ENCODE measurements at regions not wholly inside any gene's neighbourhood (a gene's known extent, or its start where the extent isn't known, plus 50 kb on each side); places are given as distances from the start of the nearest gene placed in this dataset.

DNA sequence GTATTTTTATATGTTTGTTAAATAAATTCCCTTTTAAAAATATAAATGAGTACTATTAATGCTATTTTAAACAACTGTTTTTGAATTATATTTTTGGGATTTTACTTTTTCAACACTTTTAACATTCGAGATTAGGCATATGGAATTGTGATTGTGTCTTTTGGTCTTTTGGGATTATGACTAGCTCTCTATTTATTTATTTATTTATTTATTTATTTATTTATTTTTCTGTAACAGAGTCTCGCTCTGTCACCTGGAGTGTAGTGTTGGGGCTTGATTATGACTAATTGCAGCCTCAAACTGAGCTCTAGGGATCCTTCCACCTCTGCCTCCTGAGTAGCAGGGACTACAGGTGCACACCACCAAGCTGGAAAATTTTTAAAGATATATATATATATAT is 1101.6 kb downstream of the FAM133A start:
- no peaks in the 10 kb centered on the region for H3K27me3 ChIP-seq (ENCODE audit: control insufficient read depth, insufficient read depth, low read length)
- TF ChIP-seq, protein P1, sequence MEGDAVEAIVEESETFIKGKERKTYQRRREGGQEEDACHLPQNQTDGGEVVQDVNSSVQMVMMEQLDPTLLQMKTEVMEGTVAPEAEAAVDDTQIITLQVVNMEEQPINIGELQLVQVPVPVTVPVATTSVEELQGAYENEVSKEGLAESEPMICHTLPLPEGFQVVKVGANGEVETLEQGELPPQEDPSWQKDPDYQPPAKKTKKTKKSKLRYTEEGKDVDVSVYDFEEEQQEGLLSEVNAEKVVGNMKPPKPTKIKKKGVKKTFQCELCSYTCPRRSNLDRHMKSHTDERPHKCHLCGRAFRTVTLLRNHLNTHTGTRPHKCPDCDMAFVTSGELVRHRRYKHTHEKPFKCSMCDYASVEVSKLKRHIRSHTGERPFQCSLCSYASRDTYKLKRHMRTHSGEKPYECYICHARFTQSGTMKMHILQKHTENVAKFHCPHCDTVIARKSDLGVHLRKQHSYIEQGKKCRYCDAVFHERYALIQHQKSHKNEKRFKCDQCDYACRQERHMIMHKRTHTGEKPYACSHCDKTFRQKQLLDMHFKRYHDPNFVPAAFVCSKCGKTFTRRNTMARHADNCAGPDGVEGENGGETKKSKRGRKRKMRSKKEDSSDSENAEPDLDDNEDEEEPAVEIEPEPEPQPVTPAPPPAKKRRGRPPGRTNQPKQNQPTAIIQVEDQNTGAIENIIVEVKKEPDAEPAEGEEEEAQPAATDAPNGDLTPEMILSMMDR (IDR thresholded peaks at IDR 0.05; ENCODE audit: insufficient read depth, low read length, poor library complexity, severe bottlenecking) = no peak
- H3K4me3 ChIP-seq (ENCODE audit: low read depth, low read length) = no peak overlapping the region
- no peak for DNase-seq (ENCODE audit: low read depth)
- H3K36me3 ChIP-seq (ENCODE audit: control insufficient read depth, insufficient read depth, low read length) = no peaks in the 10 kb centered on the region

DNA sequence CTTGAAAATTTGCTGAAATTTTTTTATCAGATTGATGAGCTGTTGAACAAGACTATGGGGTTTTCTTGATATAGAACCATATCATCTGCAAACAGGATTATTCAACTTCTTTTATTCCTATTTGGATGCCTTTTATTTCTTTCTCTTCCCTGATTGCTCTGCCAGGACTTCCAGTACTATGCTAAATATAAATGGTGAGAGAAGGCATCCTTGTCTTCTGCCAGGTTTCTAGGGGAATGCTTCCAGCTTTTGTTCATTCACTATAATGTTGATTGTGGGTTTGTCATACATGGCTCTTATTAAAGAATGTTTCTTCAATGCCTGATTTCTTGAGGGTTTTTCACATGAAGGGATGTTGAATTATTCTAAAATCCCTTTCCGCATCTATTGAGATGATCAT is 1139.5 kb downstream of the FAM133A start:
- no peak overlapping the region for H3K4me3 ChIP-seq (ENCODE audit: low read depth, low read length)
- TF ChIP-seq, protein P1 (IDR thresholded peaks at IDR 0.05; ENCODE audit: insufficient read depth, low read length, poor library complexity, severe bottlenecking) = no peak
- H3K27me3 ChIP-seq (ENCODE audit: control insufficient read depth, insufficient read depth, low read length) = no peaks in the 10 kb centered on the region
- no peaks in the 10 kb centered on the region for H3K36me3 ChIP-seq (ENCODE audit: control insufficient read depth, insufficient read depth, low read length)
- DNase-seq (ENCODE audit: low read depth) = no peak

DNA sequence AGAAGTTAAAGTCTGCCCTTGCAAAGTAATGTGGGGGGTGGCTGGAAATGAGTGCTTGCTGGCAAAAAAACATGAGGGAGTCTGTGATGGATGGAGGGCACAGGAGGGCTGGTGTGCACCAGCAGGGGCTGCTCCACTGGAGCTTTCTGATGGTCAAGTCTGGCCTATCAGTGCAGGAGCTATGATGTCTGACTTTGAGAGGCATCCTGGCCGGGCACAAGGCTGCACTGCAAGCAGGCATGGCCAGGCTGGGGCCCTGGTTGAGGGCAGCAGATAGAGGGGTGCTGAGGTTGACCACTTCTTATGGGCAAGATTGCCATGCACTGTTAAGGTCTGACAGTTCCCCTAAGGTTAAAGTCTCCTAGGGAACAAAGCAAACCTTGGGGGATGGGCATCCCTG is 1140.2 kb downstream of the FAM133A start:
- H3K4me3 ChIP-seq (ENCODE audit: low read depth, low read length) = no peak overlapping the region
- H3K36me3 ChIP-seq (ENCODE audit: control insufficient read depth, insufficient read depth, low read length) = no peaks in the 10 kb centered on the region
- no peaks in the 10 kb centered on the region for H3K27me3 ChIP-seq (ENCODE audit: control insufficient read depth, insufficient read depth, low read length)
- DNase-seq (ENCODE audit: low read depth) = no peak
- TF ChIP-seq, protein P1 (IDR thresholded peaks at IDR 0.05; ENCODE audit: insufficient read depth, low read length, poor library complexity, severe bottlenecking) = no peak

DNA sequence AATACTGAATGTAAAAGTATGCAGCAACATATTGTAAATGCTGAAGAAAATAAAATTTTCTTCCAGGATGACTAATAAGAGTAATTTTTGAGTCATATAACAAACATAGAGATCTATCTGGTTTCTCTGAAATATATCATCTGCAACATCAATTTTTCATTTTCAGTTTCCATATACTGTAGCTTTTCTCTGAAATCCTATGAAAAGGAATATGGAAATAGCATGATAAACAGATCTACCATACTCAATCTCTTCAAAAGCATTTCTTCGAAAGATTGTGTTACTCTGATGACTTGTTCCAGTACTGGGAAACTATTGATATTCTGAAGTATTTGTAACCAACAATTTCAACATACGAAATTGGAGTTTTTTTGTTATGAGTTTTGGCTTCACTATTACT is 1156.7 kb downstream of the FAM133A start:
- H3K36me3 ChIP-seq (ENCODE audit: control insufficient read depth, insufficient read depth, low read length) = no peaks in the 10 kb centered on the region
- no peak overlapping the region for H3K4me3 ChIP-seq (ENCODE audit: low read depth, low read length)
- H3K27me3 ChIP-seq (ENCODE audit: control insufficient read depth, insufficient read depth, low read length) = no peaks in the 10 kb centered on the region
- no peak for DNase-seq (ENCODE audit: low read depth)
- TF ChIP-seq, protein P1 (IDR thresholded peaks at IDR 0.05; ENCODE audit: insufficient read depth, low read length, poor library complexity, severe bottlenecking) = no peak

DNA sequence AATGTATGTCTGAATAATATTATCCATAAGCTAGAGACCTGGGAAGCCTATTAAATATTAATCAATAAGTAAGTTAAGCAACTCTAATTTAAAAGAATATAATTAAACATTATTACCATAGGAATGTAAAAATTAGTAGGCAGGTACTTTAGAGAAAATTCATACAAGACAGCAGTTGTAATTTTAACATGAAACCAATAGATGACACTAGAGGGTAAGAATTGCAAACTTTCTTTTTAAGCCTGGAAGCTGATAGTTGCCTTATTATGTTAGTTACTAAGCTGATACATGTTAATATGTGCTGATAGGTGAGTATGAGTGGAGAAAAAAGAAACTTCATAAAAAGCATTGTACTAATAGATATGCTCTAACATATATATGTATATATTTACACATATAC is 1157.4 kb downstream of the FAM133A start:
- H3K27me3 ChIP-seq (ENCODE audit: control insufficient read depth, insufficient read depth, low read length) = no peaks in the 10 kb centered on the region
- DNase-seq (ENCODE audit: low read depth) = no peak
- TF ChIP-seq, protein P1 (IDR thresholded peaks at IDR 0.05; ENCODE audit: insufficient read depth, low read length, poor library complexity, severe bottlenecking) = peak; percentile 36
- H3K4me3 ChIP-seq (ENCODE audit: low read depth, low read length) = no peak overlapping the region
- no peaks in the 10 kb centered on the region for H3K36me3 ChIP-seq (ENCODE audit: control insufficient read depth, insufficient read depth, low read length)

DNA sequence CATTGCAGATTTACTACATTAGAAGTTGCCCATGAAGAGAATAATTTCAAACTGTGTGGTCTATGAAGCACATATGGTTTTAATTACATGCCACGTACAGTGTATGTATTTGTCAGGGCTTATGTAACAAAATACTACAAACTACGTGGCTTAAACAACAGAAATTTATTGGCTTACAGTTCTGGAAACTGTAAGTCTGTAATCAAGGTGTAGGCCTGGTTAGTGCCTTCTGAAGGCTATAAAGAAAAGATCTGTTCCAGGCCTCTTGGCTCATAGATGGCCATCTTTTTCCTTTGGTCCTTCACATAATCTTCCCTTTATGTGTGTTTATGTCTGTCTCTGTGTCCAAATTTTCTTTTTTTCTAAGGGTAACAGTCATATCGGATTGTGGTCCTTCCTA is 1160.2 kb downstream of the FAM133A start:
- TF ChIP-seq, protein P1 (IDR thresholded peaks at IDR 0.05; ENCODE audit: insufficient read depth, low read length, poor library complexity, severe bottlenecking) = no peak
- no peak for DNase-seq (ENCODE audit: low read depth)
- no peaks in the 10 kb centered on the region for H3K27me3 ChIP-seq (ENCODE audit: control insufficient read depth, insufficient read depth, low read length)
- no peak overlapping the region for H3K4me3 ChIP-seq (ENCODE audit: low read depth, low read length)
- H3K36me3 ChIP-seq (ENCODE audit: control insufficient read depth, insufficient read depth, low read length) = no peaks in the 10 kb centered on the region
